Astrocyte (in vitro differentiated cells and primary cell): ENCODE measurements at regions not wholly inside any gene's neighbourhood (a gene's known extent, or its start where the extent isn't known, plus 50 kb on each side); places are given as distances from the start of the nearest gene placed in this dataset.

ENCODE experiments used
- DNase-seq: peaks from one replicate; pipeline ENCODE4 v3.0.0-alpha.2; 2010; ENCODE audit warnings: low read depth
- FAIRE-seq: peaks from 2 replicates; lab custom pipeline; 2011; peaks lifted over from hg19 to GRCh38; lab: Jason Lieb, UNC
- H2AFZ ChIP-seq: 2 replicates; pipeline ENCODE4 v1.6.0; 2012; ENCODE audit warnings: low read depth, low read length, inconsistent platforms
- H3K27ac ChIP-seq: 2 replicates; pipeline ENCODE4 v1.5.1; 2011; ENCODE audit warnings: low read depth, low read length, inconsistent platforms
- H3K27me3 ChIP-seq: 2 replicates; pipeline ENCODE4 v1.6.0; 2011; ENCODE audit warnings: low read length, inconsistent platforms; ENCODE audit not compliant: insufficient read depth
- H3K36me3 ChIP-seq: 2 replicates; pipeline ENCODE4 v1.5.1; 2011; ENCODE audit warnings: low read length, inconsistent platforms; ENCODE audit not compliant: insufficient read depth
- H3K4me1 ChIP-seq: 2 replicates; pipeline ENCODE4 v1.5.1; 2011; ENCODE audit warnings: low read length, inconsistent platforms; ENCODE audit not compliant: insufficient read depth
- H3K4me2 ChIP-seq: 2 replicates; pipeline ENCODE4 v1.6.0; 2012; ENCODE audit warnings: low read length, inconsistent platforms
- H3K4me3 ChIP-seq: 2 replicates; pipeline ENCODE4 v1.5.1; 2011; ENCODE audit warnings: low read depth, mild to moderate bottlenecking, low read length, inconsistent platforms; ENCODE audit not compliant: insufficient read depth
- H3K79me2 ChIP-seq: 2 replicates; pipeline ENCODE4 v1.6.0; 2012; ENCODE audit warnings: mild to moderate bottlenecking, low read length, inconsistent platforms; ENCODE audit not compliant: insufficient read depth
- H3K9ac ChIP-seq: 2 replicates; pipeline ENCODE4 v1.6.0; 2012; ENCODE audit warnings: mild to moderate bottlenecking, low read length, inconsistent platforms
- H3K9me3 ChIP-seq: 2 replicates; pipeline ENCODE4 v1.5.1; 2012; ENCODE audit warnings: low read depth, mild to moderate bottlenecking, low read length, inconsistent platforms; ENCODE audit not compliant: insufficient read depth
- H4K20me1 ChIP-seq: 2 replicates; pipeline ENCODE4 v1.6.0; 2012; ENCODE audit warnings: low read length, inconsistent platforms; ENCODE audit not compliant: insufficient read depth
- H3K27ac Mint-ChIP-seq: one replicate; pipeline ENCODE4 v1.8.0; 2021; ENCODE audit warnings: mild to moderate bottlenecking, mixed read lengths; ENCODE audit not compliant: unreplicated experiment
- H3K27me3 Mint-ChIP-seq: one replicate; pipeline ENCODE4 v1.8.0; 2021; ENCODE audit warnings: low read depth, mixed read lengths; ENCODE audit not compliant: unreplicated experiment
- H3K36me3 Mint-ChIP-seq: one replicate; pipeline ENCODE4 v1.8.0; 2021; ENCODE audit warnings: low read depth, mixed read lengths; ENCODE audit not compliant: unreplicated experiment
- H3K4me1 Mint-ChIP-seq: one replicate; pipeline ENCODE4 v1.8.0; 2021; ENCODE audit warnings: low read depth, mixed read lengths; ENCODE audit not compliant: unreplicated experiment
- H3K4me3 Mint-ChIP-seq: one replicate; pipeline ENCODE4 v1.8.0; 2021; ENCODE audit warnings: mild to moderate bottlenecking, moderate library complexity, mixed read lengths; ENCODE audit not compliant: unreplicated experiment
- H3K9me3 Mint-ChIP-seq: one replicate; pipeline ENCODE4 v1.8.0; 2021; ENCODE audit warnings: mild to moderate bottlenecking, mixed read lengths; ENCODE audit not compliant: unreplicated experiment
- EZH2 ChIP-seq: IDR thresholded peaks from 2 replicates; pipeline ENCODE4 v1.6.1; 2012; ENCODE audit warnings: mild to moderate bottlenecking, low read length, inconsistent platforms; ENCODE audit not compliant: insufficient read depth
- TF ChIP-seq, protein P1 (sequence below): IDR thresholded peaks from 2 replicates; pipeline ENCODE4 v1.5.1; 2011; ENCODE audit warnings: low read depth, mild to moderate bottlenecking, inconsistent platforms, low read length, moderate library complexity; ENCODE audit not compliant: insufficient read depth

- H3K9me3 ChIP-seq = no peaks in the 10 kb centered on the region
- H3K4me1 ChIP-seq = no peaks in the 10 kb centered on the region
- no peak overlapping the region for H3K27ac Mint-ChIP-seq
These were observed 524.8 kb downstream of the TOX3 start for GRCh38 chr16:52022177-52022576.

GRCh38 chr16:52016387-52016786 lies 530.6 kb downstream of the TOX3 start:
- H3K79me2 ChIP-seq = no peaks in the 10 kb centered on the region
- H4K20me1 ChIP-seq = no peaks in the 10 kb centered on the region
- H3K36me3 ChIP-seq = no peaks in the 10 kb centered on the region
- H3K4me1 ChIP-seq = no peaks in the 10 kb centered on the region
- H3K27me3 ChIP-seq = no peaks in the 10 kb centered on the region
- no peak for FAIRE-seq
- H3K36me3 Mint-ChIP-seq = no peaks in the 10 kb centered on the region
- no peak overlapping the region for H3K4me3 Mint-ChIP-seq
- no peak overlapping the region for H2AFZ ChIP-seq
- H3K4me2 ChIP-seq = no peak overlapping the region
- no peak for DNase-seq
- no peak overlapping the region for H3K9ac ChIP-seq
- H3K27me3 Mint-ChIP-seq = peaks cover 6% of the 10 kb centered on the region
- no peak overlapping the region for H3K4me3 ChIP-seq
- no peak for TF ChIP-seq EZH2
- TF ChIP-seq, protein P1, sequence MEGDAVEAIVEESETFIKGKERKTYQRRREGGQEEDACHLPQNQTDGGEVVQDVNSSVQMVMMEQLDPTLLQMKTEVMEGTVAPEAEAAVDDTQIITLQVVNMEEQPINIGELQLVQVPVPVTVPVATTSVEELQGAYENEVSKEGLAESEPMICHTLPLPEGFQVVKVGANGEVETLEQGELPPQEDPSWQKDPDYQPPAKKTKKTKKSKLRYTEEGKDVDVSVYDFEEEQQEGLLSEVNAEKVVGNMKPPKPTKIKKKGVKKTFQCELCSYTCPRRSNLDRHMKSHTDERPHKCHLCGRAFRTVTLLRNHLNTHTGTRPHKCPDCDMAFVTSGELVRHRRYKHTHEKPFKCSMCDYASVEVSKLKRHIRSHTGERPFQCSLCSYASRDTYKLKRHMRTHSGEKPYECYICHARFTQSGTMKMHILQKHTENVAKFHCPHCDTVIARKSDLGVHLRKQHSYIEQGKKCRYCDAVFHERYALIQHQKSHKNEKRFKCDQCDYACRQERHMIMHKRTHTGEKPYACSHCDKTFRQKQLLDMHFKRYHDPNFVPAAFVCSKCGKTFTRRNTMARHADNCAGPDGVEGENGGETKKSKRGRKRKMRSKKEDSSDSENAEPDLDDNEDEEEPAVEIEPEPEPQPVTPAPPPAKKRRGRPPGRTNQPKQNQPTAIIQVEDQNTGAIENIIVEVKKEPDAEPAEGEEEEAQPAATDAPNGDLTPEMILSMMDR = no peak
- no peak overlapping the region for H3K27ac Mint-ChIP-seq
- H3K27ac ChIP-seq = no peak overlapping the region
- no peaks in the 10 kb centered on the region for H3K9me3 ChIP-seq
- peaks cover 24% of the 10 kb centered on the region for H3K9me3 Mint-ChIP-seq
- no peaks in the 10 kb centered on the region for H3K4me1 Mint-ChIP-seq

More at GRCh38 chr16:52022177-52022576, 524.8 kb downstream of the TOX3 start:
- H3K36me3 ChIP-seq = no peaks in the 10 kb centered on the region
- H2AFZ ChIP-seq = no peak overlapping the region
- H3K4me3 Mint-ChIP-seq = no peak overlapping the region
- no peak overlapping the region for H3K4me3 ChIP-seq
- no peak overlapping the region for H3K4me2 ChIP-seq
- DNase-seq (no peak), FAIRE-seq (no peak)
- no peaks in the 10 kb centered on the region for H3K27me3 ChIP-seq
- no peaks in the 10 kb centered on the region for H3K79me2 ChIP-seq
- H3K36me3 Mint-ChIP-seq = no peaks in the 10 kb centered on the region
- no peak overlapping the region for H3K27ac ChIP-seq
- no peaks in the 10 kb centered on the region for H4K20me1 ChIP-seq
- no peaks in the 10 kb centered on the region for H3K4me1 Mint-ChIP-seq
- TF ChIP-seq EZH2 = no peak
- TF ChIP-seq, protein P1 = no peak
- H3K27me3 Mint-ChIP-seq = peaks cover 5% of the 10 kb centered on the region
- no peak overlapping the region for H3K9ac ChIP-seq
- peaks cover 2% of the 10 kb centered on the region for H3K9me3 Mint-ChIP-seq

DNA sequence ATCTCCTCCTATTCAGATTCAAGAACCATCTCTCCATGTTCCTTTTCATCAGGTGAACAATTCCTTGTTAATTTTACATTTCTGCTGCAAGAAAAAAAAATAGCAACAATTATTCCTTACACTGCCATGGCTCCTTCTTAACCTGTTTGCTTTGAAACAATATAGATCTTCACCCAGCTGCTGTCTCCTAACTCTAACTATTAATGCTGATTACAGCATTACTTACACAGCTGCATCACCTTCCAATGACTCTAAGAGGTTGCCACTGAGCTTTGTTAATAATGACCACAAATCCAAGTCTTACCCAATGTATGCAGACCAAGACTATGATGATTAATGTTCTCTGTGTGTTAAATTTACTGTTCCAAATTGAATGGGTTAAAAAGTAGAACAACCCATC lies 541.4 kb downstream of the TOX3 start:
- FAIRE-seq (no peak), DNase-seq (no peak)
- Histone ChIP-seq H2AFZ (no peak overlapping the region), H3K27ac (no peak overlapping the region), H3K9ac (no peak overlapping the region), H4K20me1 (no peaks in the 10 kb centered on the region), H3K4me3 (no peak overlapping the region), H3K79me2 (no peaks in the 10 kb centered on the region), H3K27me3 (no peaks in the 10 kb centered on the region), H3K4me2 (no peak overlapping the region), H3K36me3 (no peaks in the 10 kb centered on the region), H3K9me3 (no peaks in the 10 kb centered on the region), H3K4me1 (no peaks in the 10 kb centered on the region)
- no peak overlapping the region for H3K27ac Mint-ChIP-seq
- no peak overlapping the region for H3K4me3 Mint-ChIP-seq
- H3K4me1 Mint-ChIP-seq = no peaks in the 10 kb centered on the region
- no peaks in the 10 kb centered on the region for H3K36me3 Mint-ChIP-seq
- TF ChIP-seq EZH2 = no peak
- TF ChIP-seq, protein P1 = no peak
- peaks cover 8% of the 10 kb centered on the region for H3K9me3 Mint-ChIP-seq
- H3K27me3 Mint-ChIP-seq = no peaks in the 10 kb centered on the region
